ENCODE measurements at regions not wholly inside any gene's neighbourhood (a gene's known extent, or its start where the extent isn't known, plus 50 kb on each side); places are given as distances from the start of the nearest gene placed in this dataset.

GRCh38 chr20:11188843-11189603 is 515.2 kb upstream of the JAG1 start:
- no peak for DNase-seq (ENCODE audit: low spot score)
- in situ Hi-C loops (cut with MboI; ENCODE audit: low sequenced_read_pairs, unreplicated experiment) = no loop called here
- no peak for TF ChIP-seq CTCF (IDR thresholded peaks at IDR 0.05; ENCODE audit: borderline replicate concordance, control extremely low read depth, extremely low read depth, insufficient read depth, missing control alignments)

DNA sequence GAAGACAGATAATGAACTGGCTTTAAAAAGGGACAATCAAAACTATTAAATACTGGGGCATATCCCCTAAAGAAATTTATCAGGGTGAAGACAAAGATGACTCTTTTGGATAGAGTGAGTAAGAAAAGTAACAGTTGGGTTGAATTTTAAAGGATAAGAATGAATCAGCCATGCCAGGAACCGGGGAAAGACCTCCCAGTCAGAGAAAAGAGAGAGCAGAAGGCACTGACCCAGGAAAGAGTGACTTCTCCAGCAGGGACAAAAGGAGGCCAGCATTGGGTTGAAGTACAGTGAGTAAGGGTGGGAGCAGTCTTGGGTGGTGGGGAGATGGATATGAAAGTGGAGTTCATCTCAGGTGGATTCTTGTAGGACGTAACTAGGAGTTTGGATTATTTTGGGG is 516.9 kb upstream of the JAG1 start:
- no peak for TF ChIP-seq CTCF (IDR thresholded peaks at IDR 0.05; ENCODE audit: borderline replicate concordance, control extremely low read depth, extremely low read depth, insufficient read depth, missing control alignments)
- DNase-seq (ENCODE audit: low spot score) = no peak
- in situ Hi-C loops (cut with MboI; ENCODE audit: low sequenced_read_pairs, unreplicated experiment) = no loop called here

DNA sequence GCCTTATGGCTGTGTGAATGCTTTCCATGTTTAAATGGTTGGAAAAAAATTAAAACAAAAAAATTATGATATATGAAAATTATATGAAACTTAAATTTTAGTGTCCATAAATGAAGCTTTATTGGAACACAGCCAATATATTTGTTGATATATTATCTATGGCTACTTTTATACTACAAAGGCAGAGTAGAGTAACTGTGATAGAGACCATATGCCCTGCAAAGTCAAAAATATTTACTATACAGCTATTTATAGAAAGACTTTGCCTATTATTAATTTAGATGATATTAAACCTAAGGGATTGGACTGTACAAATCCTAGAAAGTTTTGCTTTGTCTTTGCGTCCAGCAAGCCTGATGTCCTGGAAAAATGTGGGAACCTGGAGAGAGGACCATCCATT is 518.3 kb upstream of the JAG1 start:
- in situ Hi-C loops (cut with MboI; ENCODE audit: low sequenced_read_pairs, unreplicated experiment) = no loop called here
- DNase-seq (ENCODE audit: low spot score) = no peak
- no peak for TF ChIP-seq CTCF (IDR thresholded peaks at IDR 0.05; ENCODE audit: borderline replicate concordance, control extremely low read depth, extremely low read depth, insufficient read depth, missing control alignments)

GRCh38 chr20:11193241-11193640 is 519.4 kb upstream of the JAG1 start:
- no peak for TF ChIP-seq CTCF (IDR thresholded peaks at IDR 0.05; ENCODE audit: borderline replicate concordance, control extremely low read depth, extremely low read depth, insufficient read depth, missing control alignments)
- in situ Hi-C loops (cut with MboI; ENCODE audit: low sequenced_read_pairs, unreplicated experiment) = no loop called here
- DNase-seq (ENCODE audit: low spot score) = no peak

DNA sequence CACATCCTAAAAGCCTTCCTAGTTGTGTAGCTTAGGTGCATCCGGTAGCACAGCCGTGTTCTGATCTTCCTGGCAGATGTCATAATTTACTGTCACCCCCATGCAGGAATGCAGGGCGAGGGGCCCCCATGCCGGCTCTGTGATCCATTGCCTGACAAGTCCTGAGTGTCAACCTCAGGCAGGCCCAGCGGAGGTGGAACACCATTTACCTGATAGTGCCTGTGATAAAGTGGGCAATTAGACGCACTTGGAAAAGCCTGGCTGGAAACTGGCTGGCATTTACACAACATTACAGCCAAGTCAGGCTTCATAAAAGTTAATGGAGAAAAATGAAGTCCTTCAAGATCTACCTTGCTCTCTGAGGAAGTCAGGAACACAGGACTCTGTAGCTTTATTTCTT is 521.4 kb upstream of the JAG1 start:
- in situ Hi-C loops (cut with MboI; ENCODE audit: low sequenced_read_pairs, unreplicated experiment) = no loop called here
- TF ChIP-seq CTCF (IDR thresholded peaks at IDR 0.05; ENCODE audit: borderline replicate concordance, control extremely low read depth, extremely low read depth, insufficient read depth, missing control alignments) = no peak
- no peak for DNase-seq (ENCODE audit: low spot score)

GRCh38 chr20:11195899-11196558 is 522.2 kb upstream of the JAG1 start:
- in situ Hi-C loops (cut with MboI; ENCODE audit: low sequenced_read_pairs, unreplicated experiment) = no loop called here
- DNase-seq (ENCODE audit: low spot score) = no peak

More at GRCh38 chr20:11195899-11196558, 522.2 kb upstream of the JAG1 start:
- TF ChIP-seq CTCF (IDR thresholded peaks at IDR 0.05; ENCODE audit: borderline replicate concordance, control extremely low read depth, extremely low read depth, insufficient read depth, missing control alignments) = no peak

Measured in GM13976 (cell line).